ENCODE measurements at regions not wholly inside any gene's neighbourhood (a gene's known extent, or its start where the extent isn't known, plus 50 kb on each side); places are given as distances from the start of the nearest gene placed in this dataset.
"Not testable (repeated sequence)": the region's sequence is repeated elsewhere in the genome, so short reads cannot be mapped to it uniquely, and the experiment has no call there.

GRCh38 chr3:153503873-153504272, 341.8 kb downstream of the RAP2B start:
- Histone ChIP-seq H3K27ac (no peak overlapping the region), H3K4me2 (no peak overlapping the region), H3K4me3 (no peak overlapping the region), H3K9me3 (no peaks in the 10 kb centered on the region), H3K4me1 (no peaks in the 10 kb centered on the region)
- DNase-seq (ENCODE audit: low read depth in 1 of 2, low spot score in 1 of 2) = no peak
- 46% methylated on average over 7 of the region's 7 CpGs for whole genome bisulfite sequencing (ENCODE audit: missing lambda C conversion rate)
- ChIA-PET CTCF (no interaction called here), POLR2A (no interaction called here)
- TF ChIP-seq EP300 (IDR thresholded peaks at IDR 0.05) (no peak), HEYL (CRISPR knock-in tag; IDR thresholded peaks at IDR 0.05) (no peak), RNF2 (IDR thresholded peaks at IDR 0.05; ENCODE audit: borderline replicate concordance, low read depth) (no peak), CHD4 (IDR thresholded peaks at IDR 0.05; ENCODE audit: borderline replicate concordance) (no peak), TFCP2L1 (CRISPR knock-in tag; IDR thresholded peaks at IDR 0.05) (no peak), HMGXB4 (CRISPR knock-in tag; IDR thresholded peaks at IDR 0.05; ENCODE audit: borderline replicate concordance) (no peak), HOXA7 (CRISPR knock-in tag; IDR thresholded peaks at IDR 0.05) (no peak), GATA3 (IDR thresholded peaks at IDR 0.05; ENCODE audit: borderline replicate concordance) (no peak)
- no peak for ATAC-seq
- no peak for FAIRE-seq

DNA sequence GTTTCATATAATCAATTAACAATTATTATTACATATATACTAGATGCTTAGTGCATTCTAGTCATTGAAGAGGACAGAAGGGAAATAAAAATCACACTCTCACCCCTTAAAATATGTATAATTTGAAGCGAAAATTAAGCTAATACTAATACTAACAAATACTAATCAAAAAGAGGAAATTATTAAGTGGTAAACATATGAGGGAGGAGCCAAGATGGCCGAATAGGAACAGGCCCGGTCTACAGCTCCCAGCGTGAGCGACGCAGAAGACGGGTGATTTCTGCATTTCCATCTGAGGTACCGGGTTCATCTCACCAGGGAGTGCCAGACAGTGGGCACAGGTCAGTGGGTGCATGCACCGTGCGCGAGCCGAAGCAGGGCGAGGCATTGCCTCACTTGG, 344.2 kb downstream of the RAP2B start:
- ATAC-seq; CTCF ChIA-PET; FAIRE-seq; H3K9me3 ChIP-seq; H3K4me1 ChIP-seq; H3K4me3 ChIP-seq; POLR2A ChIA-PET; H3K27ac ChIP-seq; DNase-seq (ENCODE audit: low read depth in 1 of 2, low spot score in 1 of 2); H3K4me2 ChIP-seq: not testable (repeated sequence)
- 67% methylated on average over 8 of the region's 13 CpGs for WGBS (ENCODE audit: missing lambda C conversion rate)

DNA sequence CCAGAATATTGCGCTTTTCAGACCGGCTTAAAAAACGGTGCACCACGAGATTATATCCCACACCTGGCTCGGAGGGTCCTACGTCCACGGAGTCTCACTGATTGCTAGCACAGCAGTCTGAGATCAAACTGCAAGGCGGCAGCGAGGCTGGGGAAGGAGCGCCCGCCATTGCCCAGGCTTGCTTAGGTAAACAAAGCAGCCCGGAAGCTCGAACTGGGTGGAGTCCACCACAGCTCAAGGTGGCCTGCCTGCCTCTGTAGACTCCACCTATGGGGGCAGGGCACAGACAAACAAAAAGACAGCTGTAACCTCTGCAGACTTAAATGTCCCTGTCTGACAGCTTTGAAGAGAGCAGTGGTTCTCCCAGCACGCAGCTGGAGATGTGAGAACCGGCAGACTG, 344.7 kb downstream of the RAP2B start:
- FAIRE-seq = not testable (repeated sequence)

DNA sequence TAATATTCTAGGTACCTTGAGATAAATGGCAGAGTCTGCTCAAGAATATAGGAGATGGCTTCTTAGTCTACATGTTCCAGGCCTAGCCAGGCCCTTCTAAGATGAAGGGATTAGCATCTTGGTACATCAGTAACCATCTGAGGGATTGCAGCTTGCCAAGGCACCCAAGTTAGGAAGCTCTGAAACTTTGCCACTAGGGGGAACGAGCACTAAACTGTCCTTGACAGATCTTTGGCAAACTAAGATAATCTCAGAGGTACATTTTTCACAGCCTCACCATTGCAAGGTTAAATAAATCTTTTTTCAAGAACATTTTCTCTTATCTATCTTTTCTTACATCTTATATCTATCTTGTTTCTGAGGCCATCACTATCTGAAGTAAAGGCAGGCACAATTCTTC, 351.2 kb downstream of the RAP2B start:
- Histone ChIP-seq H3K4me2 (no peak overlapping the region), H3K4me1 (no peaks in the 10 kb centered on the region), H3K4me3 (no peak overlapping the region), H3K9me3 (no peaks in the 10 kb centered on the region), H3K27ac (no peak overlapping the region)
- WGBS (ENCODE audit: missing lambda C conversion rate) = 4% methylated on average over 1 of the region's 1 CpG
- ATAC-seq (peak; percentile 43 to 56; a peak in 2 of 6 replicates), DNase-seq (ENCODE audit: low read depth in 1 of 2, low spot score in 1 of 2) (peak; percentile 2 to 20), FAIRE-seq (no peak)
- TF ChIP-seq POLR2AphosphoS2 (conservative IDR thresholded peaks at IDR 0.05; ENCODE audit: low read length) (no peak), HDAC2 (IDR thresholded peaks at IDR 0.05) (no peak), FOXS1 (CRISPR knock-in tag; IDR thresholded peaks at IDR 0.05) (no peak), ZFP36 (IDR thresholded peaks at IDR 0.05; ENCODE audit: borderline replicate concordance, partially characterized antibody) (no peak), CEBPB (IDR thresholded peaks at IDR 0.05) (no peak), JUNB (IDR thresholded peaks at IDR 0.05) (no peak), SMC3 (IDR thresholded peaks at IDR 0.05) (no peak), RNF2 (IDR thresholded peaks at IDR 0.05; ENCODE audit: borderline replicate concordance, low read depth) (no peak), HMGXB4 (CRISPR knock-in tag; IDR thresholded peaks at IDR 0.05; ENCODE audit: borderline replicate concordance) (no peak), PHF8 (IDR thresholded peaks at IDR 0.05; ENCODE audit: borderline replicate concordance, low read depth) (no peak), JUN (IDR thresholded peaks at IDR 0.05) (no peak), HEYL (CRISPR knock-in tag; IDR thresholded peaks at IDR 0.05) (no peak), RFX5 (IDR thresholded peaks at IDR 0.05) (no peak)
- ChIA-PET CTCF (interaction anchor here (1.5 kb wide), 1 partner anchor 79 kb away, joined by 3 read pairs; no protein-coding TSS in a partner anchor), POLR2A (no interaction called here)

More for the DNA sequence above, 344.7 kb downstream of the RAP2B start:
- H3K4me2 ChIP-seq; ATAC-seq; H3K4me1 ChIP-seq; DNase-seq (ENCODE audit: low read depth in 1 of 2, low spot score in 1 of 2); H3K27ac ChIP-seq; H3K4me3 ChIP-seq; CTCF ChIA-PET; H3K9me3 ChIP-seq; POLR2A ChIA-PET: not testable (repeated sequence)
- 49% methylated on average over 13 of the region's 15 CpGs for WGBS (ENCODE audit: missing lambda C conversion rate)

All from A549 (cell line).